PC-9 (cell line): ENCODE measurements at regions not wholly inside any gene's neighbourhood (a gene's known extent, or its start where the extent isn't known, plus 50 kb on each side); places are given as distances from the start of the nearest gene placed in this dataset.

Experiments
- BruUV-seq: library from RNA; stranded (reverse); fragments of 400-500 nt; replicated peaks from 2 replicates; lab custom pipeline; 2021; lab: Mats Ljungman, UMichigan
- CTCF ChIA-PET: fragments of 300-600 bp; sonication (Branson Sonifier 250); formaldehyde crosslinking; loops from one replicate; lab custom pipeline; 2022; ENCODE audit warnings: antibody characterized with exemption; lab: Charles Lee
- POLR2A ChIA-PET: fragments of 300-600 bp; sonication (Branson Sonifier 250); formaldehyde crosslinking; loops from one replicate; lab custom pipeline; 2022; ENCODE audit warnings: antibody characterized with exemption; ENCODE audit not compliant: unreplicated experiment; lab: Charles Lee
- DNase-seq, 2 experiments: peaks; one replicate each; pipeline versions ENCODE4 v3.0.0 to v3.0.0-alpha.2; 2015 to 2022; ENCODE audit warnings: mixed read lengths in 1 of 2
- H2AFZ ChIP-seq: fragments of 200-600 bp; sonication (generic); 2 replicates; pipeline ENCODE4 v1.8.1; 2017; ENCODE audit warnings: antibody characterized with exemption
- H3F3A ChIP-seq: fragments of 200-600 bp; sonication (generic); 2 replicates; pipeline ENCODE4 v1.8.1; 2017; ENCODE audit warnings: antibody characterized with exemption, mild to moderate bottlenecking, low read depth; ENCODE audit not compliant: insufficient read depth
- H3K27ac ChIP-seq: fragments of 200-600 bp; sonication (generic); 2 replicates; pipeline ENCODE4 v1.6.1; 2016; ENCODE audit warnings: mixed run types
- H3K27me3 ChIP-seq: fragments of 200-600 bp; sonication (generic); 2 replicates; pipeline ENCODE4 v1.6.1; 2016; ENCODE audit warnings: low read depth, mixed run types; ENCODE audit not compliant: insufficient read depth
- H3K36me3 ChIP-seq: fragments of 200-600 bp; sonication (generic); 2 replicates; pipeline ENCODE4 v1.6.1; 2016; ENCODE audit warnings: low read depth, mixed run types
- H3K4me1 ChIP-seq: fragments of 200-600 bp; sonication (generic); replicated peaks from 2 replicates; pipeline ENCODE4 v1.6.1; 2016; ENCODE audit warnings: mixed run types; ENCODE audit not compliant: insufficient read depth
- H3K4me2 ChIP-seq: fragments of 200-600 bp; sonication (generic); 2 replicates; pipeline ENCODE4 v1.6.1; 2017; ENCODE audit warnings: mixed run types
- H3K4me3 ChIP-seq: fragments of 200-600 bp; sonication (generic); 2 replicates; pipeline ENCODE4 v1.6.1; 2016; ENCODE audit warnings: mixed run types
- H3K79me2 ChIP-seq: fragments of 200-600 bp; sonication (generic); 2 replicates; pipeline ENCODE4 v1.6.1; 2017; ENCODE audit warnings: low read depth, mixed run types
- H3K9me2 ChIP-seq: fragments of 200-600 bp; sonication (generic); 2 replicates; pipeline ENCODE4 v1.8.1; 2017; ENCODE audit warnings: mild to moderate bottlenecking; ENCODE audit not compliant: insufficient read depth
- H3K9me3 ChIP-seq: fragments of 200-600 bp; sonication (generic); 2 replicates; pipeline ENCODE4 v1.8.1; 2016; ENCODE audit warnings: low read depth; ENCODE audit not compliant: insufficient read depth
- H4K20me1 ChIP-seq: fragments of 200-600 bp; sonication (generic); 2 replicates; pipeline ENCODE4 v1.8.1; 2017; ENCODE audit not compliant: insufficient read depth
- EZH2 ChIP-seq: fragments of 200-600 bp; sonication (generic); IDR thresholded peaks from 2 replicates; pipeline ENCODE4 v1.8.0; 2017; ENCODE audit warnings: antibody characterized with exemption, low read depth
- intact Hi-C: fragments of 100-400 bp; cut with micrococcal nuclease; formaldehyde crosslinking; loops from one replicate; pipeline ENCODE4 v1.10.0; 2022; ENCODE audit not compliant: unreplicated experiment
- TF ChIP-seq, protein P1 (sequence below): fragments of 200-600 bp; sonication (generic); conservative IDR thresholded peaks from 2 replicates; pipeline ENCODE4 v1.6.1; 2017; ENCODE audit warnings: mixed run types, antibody characterized with exemption, mild to moderate bottlenecking, moderate library complexity

DNA sequence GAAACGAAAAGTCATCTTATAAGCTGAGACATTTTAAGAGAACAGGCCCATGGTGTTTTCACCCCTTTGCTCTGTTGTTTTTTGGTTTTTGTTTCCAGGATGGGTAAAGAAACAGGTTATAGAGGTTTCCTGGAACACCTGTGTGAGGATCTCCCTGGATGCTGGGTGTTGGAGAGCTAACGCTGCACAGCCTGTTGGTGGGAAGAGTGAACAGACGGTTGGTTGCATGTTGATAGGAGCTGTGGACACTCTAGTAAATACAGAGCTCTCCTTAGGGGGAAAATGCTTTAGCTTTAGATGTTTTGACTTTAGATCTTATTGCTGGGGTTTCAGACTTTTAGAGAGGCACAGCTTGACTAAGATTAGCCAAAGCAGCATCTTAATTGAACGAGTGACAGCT is 235.2 kb downstream of the SOX4 start:
- H4K20me1 ChIP-seq = no peaks in the 10 kb centered on the region
- ChIA-PET CTCF (no interaction called here), POLR2A (no interaction called here)
- H3K4me2 ChIP-seq = no peak overlapping the region
- no peak for DNase-seq
- no peaks in the 10 kb centered on the region for H3K27me3 ChIP-seq
- BruUV-seq = no TSS peak
- H3K4me1 ChIP-seq = no peaks in the 10 kb centered on the region
- no peaks in the 10 kb centered on the region for H3K9me3 ChIP-seq
- no peak for TF ChIP-seq EZH2
- TF ChIP-seq, protein P1, sequence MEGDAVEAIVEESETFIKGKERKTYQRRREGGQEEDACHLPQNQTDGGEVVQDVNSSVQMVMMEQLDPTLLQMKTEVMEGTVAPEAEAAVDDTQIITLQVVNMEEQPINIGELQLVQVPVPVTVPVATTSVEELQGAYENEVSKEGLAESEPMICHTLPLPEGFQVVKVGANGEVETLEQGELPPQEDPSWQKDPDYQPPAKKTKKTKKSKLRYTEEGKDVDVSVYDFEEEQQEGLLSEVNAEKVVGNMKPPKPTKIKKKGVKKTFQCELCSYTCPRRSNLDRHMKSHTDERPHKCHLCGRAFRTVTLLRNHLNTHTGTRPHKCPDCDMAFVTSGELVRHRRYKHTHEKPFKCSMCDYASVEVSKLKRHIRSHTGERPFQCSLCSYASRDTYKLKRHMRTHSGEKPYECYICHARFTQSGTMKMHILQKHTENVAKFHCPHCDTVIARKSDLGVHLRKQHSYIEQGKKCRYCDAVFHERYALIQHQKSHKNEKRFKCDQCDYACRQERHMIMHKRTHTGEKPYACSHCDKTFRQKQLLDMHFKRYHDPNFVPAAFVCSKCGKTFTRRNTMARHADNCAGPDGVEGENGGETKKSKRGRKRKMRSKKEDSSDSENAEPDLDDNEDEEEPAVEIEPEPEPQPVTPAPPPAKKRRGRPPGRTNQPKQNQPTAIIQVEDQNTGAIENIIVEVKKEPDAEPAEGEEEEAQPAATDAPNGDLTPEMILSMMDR = no peak
- H2AFZ ChIP-seq = no peak overlapping the region
- no peaks in the 10 kb centered on the region for H3K79me2 ChIP-seq
- no peaks in the 10 kb centered on the region for H3F3A ChIP-seq
- no peak overlapping the region for H3K27ac ChIP-seq
- intact Hi-C loops = no loop called here
- H3K9me2 ChIP-seq = no peaks in the 10 kb centered on the region
- H3K36me3 ChIP-seq = no peaks in the 10 kb centered on the region
- no peak overlapping the region for H3K4me3 ChIP-seq

DNA sequence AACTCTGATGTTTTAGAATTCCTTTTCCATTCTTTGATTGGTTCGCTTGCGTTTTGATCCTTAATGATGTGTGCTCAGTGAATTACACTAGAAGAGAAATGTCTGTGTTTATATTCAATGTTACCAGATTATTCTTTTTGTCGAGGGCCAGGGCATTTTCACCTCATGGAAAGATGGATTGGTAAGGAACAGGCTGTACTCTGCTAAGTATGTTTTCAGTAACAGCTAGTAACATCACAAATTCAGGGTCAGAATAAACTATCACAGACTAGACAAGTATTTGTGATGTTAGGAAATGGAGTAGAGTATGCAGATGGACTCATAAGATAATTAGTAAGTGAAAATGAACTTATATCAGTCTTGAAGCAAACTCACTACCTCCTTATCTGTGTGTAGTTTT is 235.6 kb downstream of the SOX4 start:
- Histone ChIP-seq H3K79me2 (no peaks in the 10 kb centered on the region), H3K27ac (no peak overlapping the region), H3K36me3 (no peaks in the 10 kb centered on the region), H3K4me1 (no peaks in the 10 kb centered on the region), H3K27me3 (no peaks in the 10 kb centered on the region), H4K20me1 (no peaks in the 10 kb centered on the region), H3K9me2 (no peaks in the 10 kb centered on the region), H2AFZ (no peak overlapping the region), H3K4me2 (no peak overlapping the region), H3K9me3 (no peaks in the 10 kb centered on the region), H3F3A (no peaks in the 10 kb centered on the region), H3K4me3 (no peak overlapping the region)
- intact Hi-C loops = no loop called here
- ChIA-PET CTCF (no interaction called here), POLR2A (no interaction called here)
- BruUV-seq = no TSS peak
- TF ChIP-seq, protein P1 = no peak
- TF ChIP-seq EZH2 = no peak
- no peak for DNase-seq

DNA sequence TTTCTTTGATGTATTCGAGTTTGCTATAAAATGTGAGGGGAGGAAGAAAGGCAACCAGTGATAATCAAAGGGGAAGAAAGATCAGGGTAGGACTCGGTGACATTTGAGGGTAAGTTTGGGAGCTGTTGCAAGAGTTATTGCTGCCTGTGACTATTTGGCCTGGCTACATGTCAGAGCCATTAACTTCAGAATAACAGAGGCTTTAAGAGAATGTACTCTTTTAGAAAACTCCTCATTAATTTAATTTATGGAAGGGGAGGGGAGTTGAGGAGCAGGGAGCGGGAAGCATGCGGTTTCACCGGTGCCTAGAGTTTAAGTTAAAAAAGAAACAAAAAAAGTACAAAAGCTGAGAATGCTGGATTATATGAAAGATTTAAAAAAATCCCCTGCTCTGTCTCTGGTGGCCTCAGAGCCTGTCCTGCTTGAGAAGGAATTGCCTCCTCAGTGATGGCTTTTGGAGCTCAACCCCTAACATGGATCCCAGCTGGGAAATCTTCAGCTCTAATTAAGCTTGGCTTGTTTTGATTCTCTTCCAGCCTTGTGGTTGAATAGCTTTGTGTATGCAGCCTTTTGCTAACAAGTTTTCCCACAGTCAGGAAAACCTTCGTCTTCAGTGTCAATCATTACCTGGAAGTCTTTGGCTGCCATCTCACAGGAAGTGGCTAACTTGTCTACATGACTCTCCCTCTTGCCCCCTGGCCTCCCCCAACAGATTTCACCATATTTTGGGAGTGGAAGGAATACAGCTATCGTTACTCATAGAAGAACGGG is 238.2 kb downstream of the SOX4 start:
- no peaks in the 10 kb centered on the region for H3K36me3 ChIP-seq
- H3F3A ChIP-seq = no peaks in the 10 kb centered on the region
- H3K27ac ChIP-seq = no peak overlapping the region
- no peak overlapping the region for H3K4me2 ChIP-seq
- no peak overlapping the region for H3K4me3 ChIP-seq
- intact Hi-C loops = no loop called here
- BruUV-seq = no TSS peak
- H2AFZ ChIP-seq = no peak overlapping the region
- CTCF ChIA-PET = no interaction called here
- no peaks in the 10 kb centered on the region for H3K4me1 ChIP-seq
- no peaks in the 10 kb centered on the region for H3K27me3 ChIP-seq
- no peaks in the 10 kb centered on the region for H3K79me2 ChIP-seq
- no peaks in the 10 kb centered on the region for H4K20me1 ChIP-seq
- DNase-seq = no peak
- POLR2A ChIA-PET = no interaction called here
- no peaks in the 10 kb centered on the region for H3K9me3 ChIP-seq
- H3K9me2 ChIP-seq = no peaks in the 10 kb centered on the region
- TF ChIP-seq, protein P1 = no peak
- TF ChIP-seq EZH2 = no peak
